HepG2 (cell line): ENCODE measurements at regions not wholly inside any gene's neighbourhood (a gene's known extent, or its start where the extent isn't known, plus 50 kb on each side); places are given as distances from the start of the nearest gene placed in this dataset.
A peak's percentile ranks its signal among the peaks of the same experiment; 100 is the strongest.

Experiments used
- CBX1 ChIP-seq: IDR thresholded peaks from one replicate; pipeline ENCODE4 v1.6.1; 2016; ENCODE audit warnings: antibody characterized with exemption, low read depth
- DMTF1 ChIP-seq: sonication (generic); formaldehyde crosslinking; IDR thresholded peaks from 2 replicates; pipeline ENCODE4 v1.4.0; 2020; ENCODE audit warnings: mild to moderate bottlenecking, missing genetic modification reagents
- EED ChIP-seq: sonication (generic); formaldehyde crosslinking; IDR thresholded peaks from 2 replicates; pipeline ENCODE4 v1.5.0; 2020; ENCODE audit warnings: mild to moderate bottlenecking, missing genetic modification reagents
- EHMT2 ChIP-seq: fragments of 200-600 bp; sonication (generic); IDR thresholded peaks from 2 replicates; pipeline ENCODE4 v1.7.0; 2017; ENCODE audit warnings: antibody characterized with exemption, low read depth, low read length, borderline replicate concordance
- FOXA1 ChIP-seq, 2 experiments: fragments of 450-650 bp in 1 of 2; sonication (generic) in 1 of 2; formaldehyde crosslinking in 1 of 2; IDR thresholded peaks; 2 replicates each; pipeline versions ENCODE4 v1.4.0 to v1.6.1; 2016 to 2020; ENCODE audit warnings: missing genetic modification reagents in 1 of 2
- HOXA7 ChIP-seq: sonication (generic); formaldehyde crosslinking; IDR thresholded peaks from 2 replicates; pipeline ENCODE4 v1.8.1; 2022; ENCODE audit warnings: mild to moderate bottlenecking, missing genetic modification reagents, moderate library complexity
- KLF12 ChIP-seq: sonication (generic); formaldehyde crosslinking; IDR thresholded peaks from 2 replicates; pipeline ENCODE4 v1.4.0; 2020; ENCODE audit warnings: missing genetic modification reagents, borderline replicate concordance
- ZBTB4 ChIP-seq: sonication (generic); formaldehyde crosslinking; IDR thresholded peaks from 2 replicates; pipeline ENCODE4 v1.4.0; 2020; ENCODE audit warnings: missing genetic modification reagents, mild to moderate bottlenecking, borderline replicate concordance
- ZIK1 ChIP-seq: sonication (generic); formaldehyde crosslinking; IDR thresholded peaks from 2 replicates; pipeline ENCODE4 v1.5.0; 2020; ENCODE audit warnings: mild to moderate bottlenecking, low read depth, missing genetic modification reagents, borderline replicate concordance
- ZNF101 ChIP-seq: sonication (generic); formaldehyde crosslinking; IDR thresholded peaks from 2 replicates; pipeline ENCODE4 v1.4.0; 2020; ENCODE audit warnings: mild to moderate bottlenecking, low read depth, missing genetic modification reagents, borderline replicate concordance
- ZNF136 ChIP-seq: sonication (generic); formaldehyde crosslinking; IDR thresholded peaks from 2 replicates; pipeline ENCODE4 v1.8.1; 2022; ENCODE audit warnings: low read depth, mild to moderate bottlenecking, moderate library complexity, missing genetic modification reagents
- ZNF30 ChIP-seq: sonication (generic); formaldehyde crosslinking; IDR thresholded peaks from 2 replicates; pipeline ENCODE4 v1.5.0; 2020; ENCODE audit warnings: mild to moderate bottlenecking, missing genetic modification reagents
- ZNF335 ChIP-seq: sonication (generic); formaldehyde crosslinking; IDR thresholded peaks from 2 replicates; pipeline ENCODE4 v1.4.0; 2020; ENCODE audit warnings: missing genetic modification reagents
- ZNF414 ChIP-seq: sonication (generic); formaldehyde crosslinking; IDR thresholded peaks from 2 replicates; pipeline ENCODE4 v1.5.0; 2020; ENCODE audit warnings: missing genetic modification reagents
- ZNF646 ChIP-seq: sonication (generic); formaldehyde crosslinking; IDR thresholded peaks from 2 replicates; pipeline ENCODE4 v1.9.0; 2021; ENCODE audit warnings: mild to moderate bottlenecking, missing genetic modification reagents

GRCh38 chr2:47309952-47310800 is 58.9 kb upstream of the EPCAM start (continued):
- TF ChIP-seq ZNF646 (CRISPR knock-in tag) (no peak), ZNF414 (no peak), EHMT2 (peak; percentile 21; the same call in 1 of the 2 replicates), ZIK1 (CRISPR knock-in tag) (0 out of 2 replicates have a peak, but pooled peaks have one; percentile 64), ZNF101 (CRISPR knock-in tag) (no peak), KLF12 (no peak; the same call in 1 of the 2 replicates), ZBTB4 (no peak), ZNF335 (CRISPR knock-in tag) (no peak), HOXA7 (no peak), FOXA1 (IDR thresholded peaks at IDR 0.05) (no peak), FOXA1 (CRISPR knock-in tag; IDR thresholded peaks at IDR 0.05) (no peak; the same call in 1 of the 2 replicates), ZNF30 (CRISPR knock-in tag) (no peak), ZNF136 (peak; percentile 34; the same call in 1 of the 2 replicates), DMTF1 (no peak), CBX1 (peak; percentile 21), EED (CRISPR knock-in tag) (no peak)
